SK-N-SH treated with all-trans-retinoic acid at 6 μM for 48 hours (cell line): ENCODE measurements at regions not wholly inside any gene's neighbourhood (a gene's known extent, or its start where the extent isn't known, plus 50 kb on each side); places are given as distances from the start of the nearest gene placed in this dataset.

Experiments
- ATAC-seq: fragments of 200-7000 bp; cut with Tn5 transposase; 3 replicates; pipeline ENCODE4 v1.9.1; 2020; ENCODE audit warnings: mild to moderate bottlenecking, moderate library complexity
- ARNTL ChIP-seq: fragments of 450-650 bp; formaldehyde crosslinking; IDR thresholded peaks from 2 replicates; pipeline ENCODE4 v1.5.0; 2020; ENCODE audit warnings: low read depth, mild to moderate bottlenecking, moderate library complexity, borderline replicate concordance
- BACH2 ChIP-seq: fragments of 250-450 bp; sonication (Bioruptor Pico); IDR thresholded peaks from 2 replicates; pipeline ENCODE4 v1.9.0; 2021; ENCODE audit warnings: mild to moderate bottlenecking, borderline replicate concordance
- CREB5 ChIP-seq: fragments of 250-450 bp; sonication (Bioruptor Pico); IDR thresholded peaks from 2 replicates; pipeline ENCODE4 v1.5.1; 2020; ENCODE audit warnings: low read depth, mild to moderate bottlenecking, moderate library complexity
- CSRNP3 ChIP-seq: fragments of 250-450 bp; sonication (Bioruptor Pico); IDR thresholded peaks from 2 replicates; pipeline ENCODE4 v1.5.1; 2021; ENCODE audit warnings: mild to moderate bottlenecking, moderate library complexity
- ESRRG ChIP-seq: fragments of 250-450 bp; sonication (Bioruptor Pico); IDR thresholded peaks from 2 replicates; pipeline ENCODE4 v1.6.1; 2021; ENCODE audit warnings: mild to moderate bottlenecking
- GLIS3 ChIP-seq: fragments of 250-450 bp; sonication (Bioruptor Pico); IDR thresholded peaks from 2 replicates; pipeline ENCODE4 v1.5.0; 2020; ENCODE audit warnings: mild to moderate bottlenecking, moderate library complexity
- ISL1 ChIP-seq: fragments of 250-450 bp; sonication (Bioruptor Pico); IDR thresholded peaks from 2 replicates; pipeline ENCODE4 v2.1.2; 2022; ENCODE audit warnings: mild to moderate bottlenecking, moderate library complexity
- OSR1 ChIP-seq: fragments of 250-450 bp; sonication (Bioruptor Pico); IDR thresholded peaks from 2 replicates; pipeline ENCODE4 v1.8.0; 2022; ENCODE audit warnings: moderate library complexity, mild to moderate bottlenecking, inconsistent platforms
- POU6F1 ChIP-seq: fragments of 250-450 bp; sonication (Bioruptor Pico); IDR thresholded peaks from 2 replicates; pipeline ENCODE4 v1.8.0; 2021; ENCODE audit warnings: low read depth, mild to moderate bottlenecking, moderate library complexity, borderline replicate concordance
- PPARA ChIP-seq: fragments of 250-450 bp; sonication (Bioruptor Pico); IDR thresholded peaks from 2 replicates; pipeline ENCODE4 v1.5.0; 2020; ENCODE audit warnings: mild to moderate bottlenecking, borderline replicate concordance
- SNAI2 ChIP-seq: fragments of 250-450 bp; sonication (Bioruptor Pico); IDR thresholded peaks from 2 replicates; pipeline ENCODE4 v1.5.0; 2020; ENCODE audit warnings: mild to moderate bottlenecking, moderate library complexity
- ZC3H10 ChIP-seq: fragments of 250-450 bp; sonication (Bioruptor Pico); IDR thresholded peaks from 2 replicates; pipeline ENCODE4 v1.5.1; 2021; ENCODE audit warnings: mild to moderate bottlenecking, moderate library complexity
- ZFP3 ChIP-seq: fragments of 250-450 bp; sonication (Bioruptor Pico); IDR thresholded peaks from 2 replicates; pipeline ENCODE4 v1.5.0; 2020; ENCODE audit warnings: mild to moderate bottlenecking, moderate library complexity
- ZFP30 ChIP-seq: fragments of 450-650 bp; formaldehyde crosslinking; IDR thresholded peaks from 2 replicates; pipeline ENCODE4 v1.5.0; 2022; ENCODE audit warnings: mild to moderate bottlenecking, moderate library complexity
- ZNF565 ChIP-seq: fragments of 450-650 bp; formaldehyde crosslinking; conservative IDR thresholded peaks from 2 replicates; pipeline ENCODE4 v1.5.0; 2020; ENCODE audit warnings: low read depth, mild to moderate bottlenecking, moderate library complexity
- ZNF70 ChIP-seq: fragments of 450-650 bp; formaldehyde crosslinking; IDR thresholded peaks from 2 replicates; pipeline ENCODE4 v1.5.0; 2020; ENCODE audit warnings: mild to moderate bottlenecking, moderate library complexity
- ZNF8 ChIP-seq: fragments of 450-650 bp; formaldehyde crosslinking; IDR thresholded peaks from 2 replicates; pipeline ENCODE4 v1.5.0; 2020; ENCODE audit warnings: mild to moderate bottlenecking, moderate library complexity
- TF ChIP-seq, protein P1 (sequence below): fragments of 250-450 bp; sonication (Bioruptor Pico); IDR thresholded peaks from 2 replicates; pipeline ENCODE4 v1.8.0; 2020; ENCODE audit warnings: mild to moderate bottlenecking, moderate library complexity, borderline replicate concordance

DNA sequence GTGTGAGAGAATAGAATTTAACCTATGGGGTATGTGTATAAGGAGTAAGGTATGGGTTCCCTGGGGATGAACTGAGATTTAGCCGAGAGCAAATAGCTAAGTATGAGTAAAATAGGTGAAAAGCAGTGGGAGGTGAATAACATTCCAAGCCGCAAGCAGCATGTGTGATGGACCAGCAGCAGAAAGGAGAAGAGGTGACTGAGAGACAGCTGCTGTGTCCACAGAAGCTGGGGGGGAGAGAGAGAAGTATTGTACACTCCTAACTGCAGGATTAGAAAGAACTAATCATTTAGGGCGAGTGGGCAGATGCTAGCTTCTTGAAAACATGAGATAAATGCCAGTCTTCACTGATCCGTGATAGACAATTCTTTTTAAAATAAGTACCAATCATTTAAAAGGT lies 296.0 kb downstream of the KLHL4 start:
- ATAC-seq: no peak
- TF ChIP-seq POU6F1 (CRISPR knock-in tag) (no peak), CSRNP3 (CRISPR knock-in tag) (no peak), ZFP30 (CRISPR knock-in tag) (no peak), ISL1 (CRISPR knock-in tag) (no peak), ARNTL (no peak), ZNF8 (CRISPR knock-in tag) (no peak), ZNF565 (CRISPR knock-in tag) (no peak), ZC3H10 (CRISPR knock-in tag) (no peak)
- TF ChIP-seq, protein P1, sequence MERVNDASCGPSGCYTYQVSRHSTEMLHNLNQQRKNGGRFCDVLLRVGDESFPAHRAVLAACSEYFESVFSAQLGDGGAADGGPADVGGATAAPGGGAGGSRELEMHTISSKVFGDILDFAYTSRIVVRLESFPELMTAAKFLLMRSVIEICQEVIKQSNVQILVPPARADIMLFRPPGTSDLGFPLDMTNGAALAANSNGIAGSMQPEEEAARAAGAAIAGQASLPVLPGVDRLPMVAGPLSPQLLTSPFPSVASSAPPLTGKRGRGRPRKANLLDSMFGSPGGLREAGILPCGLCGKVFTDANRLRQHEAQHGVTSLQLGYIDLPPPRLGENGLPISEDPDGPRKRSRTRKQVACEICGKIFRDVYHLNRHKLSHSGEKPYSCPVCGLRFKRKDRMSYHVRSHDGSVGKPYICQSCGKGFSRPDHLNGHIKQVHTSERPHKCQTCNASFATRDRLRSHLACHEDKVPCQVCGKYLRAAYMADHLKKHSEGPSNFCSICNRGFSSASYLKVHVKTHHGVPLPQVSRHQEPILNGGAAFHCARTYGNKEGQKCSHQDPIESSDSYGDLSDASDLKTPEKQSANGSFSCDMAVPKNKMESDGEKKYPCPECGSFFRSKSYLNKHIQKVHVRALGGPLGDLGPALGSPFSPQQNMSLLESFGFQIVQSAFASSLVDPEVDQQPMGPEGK: no peak

GRCh38 chrX:87846956-87847355 lies 329.4 kb downstream of the KLHL4 start:
- ATAC-seq: no peak
- TF ChIP-seq ARNTL (no peak), ZNF8 (CRISPR knock-in tag) (no peak), ZNF70 (no peak), ZNF565 (CRISPR knock-in tag) (no peak), PPARA (CRISPR knock-in tag) (no peak), ZFP30 (CRISPR knock-in tag) (no peak), POU6F1 (CRISPR knock-in tag) (no peak), ISL1 (CRISPR knock-in tag) (no peak), ESRRG (CRISPR knock-in tag) (no peak), GLIS3 (CRISPR knock-in tag) (no peak)
- TF ChIP-seq, protein P1: no peak
- TF ChIP-seq, all 23 proteins: peak for 0

GRCh38 chrX:87873347-87873941 lies 355.8 kb downstream of the KLHL4 start:
- no peak for ATAC-seq

GRCh38 chrX:87874043-87874442 lies 356.4 kb downstream of the KLHL4 start:
- ATAC-seq: no peak
- TF ChIP-seq ZFP30 (CRISPR knock-in tag): no peak
- no peak for TF ChIP-seq POU6F1 (CRISPR knock-in tag)
- TF ChIP-seq OSR1: no peak
- no peak for TF ChIP-seq ZC3H10 (CRISPR knock-in tag)
- no peak for TF ChIP-seq ZNF8 (CRISPR knock-in tag)
- no peak for TF ChIP-seq ESRRG (CRISPR knock-in tag)
- no peak for TF ChIP-seq ZNF565 (CRISPR knock-in tag)
- no peak for TF ChIP-seq ISL1 (CRISPR knock-in tag)
- TF ChIP-seq PPARA (CRISPR knock-in tag): no peak
- TF ChIP-seq SNAI2 (CRISPR knock-in tag): no peak
- no peak for TF ChIP-seq ZFP3
- TF ChIP-seq, protein P1: no peak
- TF ChIP-seq GLIS3 (CRISPR knock-in tag): no peak
- no peak for TF ChIP-seq ARNTL
- TF ChIP-seq CSRNP3 (CRISPR knock-in tag): no peak
- TF ChIP-seq CREB5 (CRISPR knock-in tag): no peak

More at GRCh38 chrX:87873347-87873941, 355.8 kb downstream of the KLHL4 start:
- TF ChIP-seq ARNTL (no peak), BACH2 (CRISPR knock-in tag) (no peak), ZC3H10 (CRISPR knock-in tag) (no peak)
- TF ChIP-seq, all 23 proteins: peak for 0
